ENCODE measurements at regions not wholly inside any gene's neighbourhood (a gene's known extent, or its start where the extent isn't known, plus 50 kb on each side); places are given as distances from the start of the nearest gene placed in this dataset. TPM values are rescaled to one million over a fixed set of nuclear protein-coding genes. Genes with fewer than 3 reads are reported as not detected.

GRCh38 chr2:44118257-44118656 is 50.4 kb upstream of the PPM1B start:
- Histone ChIP-seq H3K27ac (ENCODE audit: low read depth, low read length, poor library complexity, severe bottlenecking) (no peak overlapping the region), H3K9me2 (ENCODE audit: insufficient read depth, low read length) (no peaks in the 10 kb centered on the region), H4K20me1 (ENCODE audit: insufficient read depth, low read length) (no peaks in the 10 kb centered on the region), H2AFZ (ENCODE audit: low read length) (no peak overlapping the region), H3K4me1 (ENCODE audit: insufficient read depth, low read length, poor library complexity, severe bottlenecking) (no peaks in the 10 kb centered on the region), H3K4me3 (ENCODE audit: low read depth, low read length, poor library complexity, severe bottlenecking) (no peak overlapping the region), H3K9me3 (ENCODE audit: low read length) (no peaks in the 10 kb centered on the region), H3K4me2 (ENCODE audit: low read length) (no peak overlapping the region), H3K79me2 (ENCODE audit: insufficient read depth, low read depth, low read length) (no peaks in the 10 kb centered on the region), H3K36me3 (ENCODE audit: insufficient read depth, low read length) (no peaks in the 10 kb centered on the region)
- no TSS peak for BruUV-seq (replicated peaks)
- no peak for TF ChIP-seq EZH2phosphoT487 (IDR thresholded peaks at IDR 0.05; ENCODE audit: borderline replicate concordance, low read depth, low read length)
- no peak for TF ChIP-seq CTCF (conservative IDR thresholded peaks at IDR 0.05; ENCODE audit: low read length)
- ChIA-PET CTCF (ENCODE audit: unreplicated experiment) (no interaction called here), POLR2A (interaction anchor here (1.3 kb wide), 1 partner anchor 12 kb away, joined by 3 read pairs; no protein-coding TSS in a partner anchor)
- DNase-seq (ENCODE audit: low spot score), result no peak
- intact Hi-C loops (cut with micrococcal nuclease; ENCODE audit: unreplicated experiment), result no loop called here

Small RNA genes lying in the stretch of these regions (small RNA-seq; reads per million reads assigned to genes)
- gene AC019129.1, result not detected

Measured in OCI-LY7 (cell line).